Activated CD4-positive, CD25-positive, alpha-beta regulatory T cell treated with anti-CD3 and anti-CD28 coated beads, Interleukin-2, amount 50 U/mL, for 16 hours (primary cell): ENCODE measurements at regions not wholly inside any gene's neighbourhood (a gene's known extent, or its start where the extent isn't known, plus 50 kb on each side); places are given as distances from the start of the nearest gene placed in this dataset.

Experiments
- DNase-seq: peaks from one replicate; pipeline ENCODE4 v3.0.0-alpha.2; 2020; ENCODE audit warnings: low read depth, low spot score

GRCh38 chr15:91801836-91802534 lies 51.5 kb upstream of the SLCO3A1 start:
- no peak for DNase-seq

GRCh38 chr15:91803260-91803659 lies 50.2 kb upstream of the SLCO3A1 start:
- no peak for DNase-seq
